MM.1S (cell line): ENCODE measurements at regions not wholly inside any gene's neighbourhood (a gene's known extent, or its start where the extent isn't known, plus 50 kb on each side); places are given as distances from the start of the nearest gene placed in this dataset.

Experiments used
- DNase-seq: peaks from one replicate; pipeline ENCODE4 v3.0.0-alpha.2; 2015
- H2AFZ ChIP-seq: fragments of 300-600 bp; sonication (generic); 2 replicates; pipeline ENCODE4 v1.6.0; 2016; ENCODE audit warnings: antibody characterized with exemption, low read length
- H3F3A ChIP-seq: fragments of 300-600 bp; sonication (generic); 2 replicates; pipeline ENCODE4 v1.6.1; 2016; ENCODE audit warnings: mild to moderate bottlenecking, antibody characterized with exemption, low read length, moderate library complexity, mixed read lengths; ENCODE audit not compliant: insufficient read depth
- H3K27ac ChIP-seq: fragments of 300-600 bp; sonication (generic); 2 replicates; pipeline ENCODE4 v1.5.1; 2016; ENCODE audit warnings: mild to moderate bottlenecking, low read length
- H3K27me3 ChIP-seq: fragments of 300-600 bp; sonication (generic); replicated peaks from 2 replicates; pipeline ENCODE4 v1.6.0; 2016; ENCODE audit warnings: low read length; ENCODE audit not compliant: insufficient read depth
- H3K36me3 ChIP-seq: fragments of 300-600 bp; sonication (generic); replicated peaks from 2 replicates; pipeline ENCODE4 v1.6.1; 2016; ENCODE audit warnings: mild to moderate bottlenecking, low read length, mixed read lengths; ENCODE audit not compliant: insufficient read depth
- H3K4me1 ChIP-seq: fragments of 300-600 bp; sonication (generic); 2 replicates; pipeline ENCODE4 v1.6.1; 2016; ENCODE audit warnings: low read length, mixed read lengths
- H3K4me2 ChIP-seq: fragments of 300-600 bp; sonication (generic); 2 replicates; pipeline ENCODE4 v1.6.0; 2016; ENCODE audit warnings: low read depth, low read length
- H3K4me3 ChIP-seq: fragments of 300-600 bp; sonication (generic); 2 replicates; pipeline ENCODE4 v1.5.1; 2016; ENCODE audit warnings: low read length, mixed read lengths
- H3K79me2 ChIP-seq: fragments of 300-600 bp; sonication (generic); 2 replicates; pipeline ENCODE4 v1.6.1; 2016; ENCODE audit warnings: mixed run types, low read length, mixed read lengths
- H3K9ac ChIP-seq: fragments of 300-600 bp; sonication (generic); 2 replicates; pipeline ENCODE4 v1.6.1; 2016; ENCODE audit warnings: low read length, mixed read lengths
- H3K9me2 ChIP-seq: fragments of 300-600 bp; sonication (generic); replicated peaks from 2 replicates; pipeline ENCODE4 v1.6.1; 2016; ENCODE audit warnings: mild to moderate bottlenecking, low read length, mixed read lengths; ENCODE audit not compliant: insufficient read depth
- H3K9me3 ChIP-seq: fragments of 300-600 bp; sonication (generic); replicated peaks from 2 replicates; pipeline ENCODE4 v1.6.1; 2016; ENCODE audit warnings: mild to moderate bottlenecking, low read length, mixed read lengths; ENCODE audit not compliant: insufficient read depth
- H4K20me1 ChIP-seq: fragments of 300-600 bp; sonication (generic); 2 replicates; pipeline ENCODE4 v1.6.1; 2016; ENCODE audit warnings: mild to moderate bottlenecking, low read length, moderate library complexity, mixed read lengths; ENCODE audit not compliant: insufficient read depth
- EZH2 ChIP-seq: fragments of 300-600 bp; sonication (generic); optimal IDR thresholded peaks from 2 replicates; pipeline ENCODE3; 2017; ENCODE audit warnings: low read depth, mild to moderate bottlenecking, antibody characterized with exemption, low read length, mixed read lengths
- EZH2phosphoT487 ChIP-seq: fragments of 300-600 bp; sonication (generic); IDR thresholded peaks from 2 replicates; pipeline ENCODE4 v1.6.1; 2018; ENCODE audit warnings: antibody characterized with exemption, low read length
- TF ChIP-seq, protein P1 (sequence below): fragments of 300-600 bp; sonication (generic); IDR thresholded peaks from 2 replicates; pipeline ENCODE4 v1.5.1; 2016; ENCODE audit warnings: antibody characterized with exemption, low read length, mixed read lengths

DNA sequence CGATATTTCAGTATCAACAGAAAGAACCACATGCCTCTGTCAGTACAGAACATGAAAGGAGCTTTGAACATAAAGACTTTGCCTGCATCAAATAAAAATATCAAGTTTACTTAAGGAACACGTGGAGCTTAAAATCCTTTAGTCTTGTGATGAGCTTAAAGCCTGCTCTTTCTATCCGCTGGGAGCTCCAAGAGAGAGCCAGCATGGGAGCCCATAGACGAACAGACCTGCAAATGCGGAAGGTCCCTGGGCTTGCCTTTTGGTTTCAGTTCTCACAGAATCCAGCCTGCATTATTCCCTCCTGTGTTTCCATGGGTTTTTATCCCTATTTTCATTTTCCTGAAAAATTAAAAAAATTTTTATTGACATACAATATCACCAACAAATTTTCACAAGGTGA, 530.6 kb upstream of the RGMA start:
- DNase-seq, result no peak
- no peaks in the 10 kb centered on the region for H3K9me2 ChIP-seq
- no peaks in the 10 kb centered on the region for H3F3A ChIP-seq
- no peak overlapping the region for H3K27ac ChIP-seq
- no peaks in the 10 kb centered on the region for H3K4me1 ChIP-seq
- no peak overlapping the region for H3K4me2 ChIP-seq
- H4K20me1 ChIP-seq, result no peaks in the 10 kb centered on the region
- no peaks in the 10 kb centered on the region for H3K9me3 ChIP-seq
- TF ChIP-seq EZH2 (no peak), EZH2phosphoT487 (no peak)
- TF ChIP-seq, protein P1, sequence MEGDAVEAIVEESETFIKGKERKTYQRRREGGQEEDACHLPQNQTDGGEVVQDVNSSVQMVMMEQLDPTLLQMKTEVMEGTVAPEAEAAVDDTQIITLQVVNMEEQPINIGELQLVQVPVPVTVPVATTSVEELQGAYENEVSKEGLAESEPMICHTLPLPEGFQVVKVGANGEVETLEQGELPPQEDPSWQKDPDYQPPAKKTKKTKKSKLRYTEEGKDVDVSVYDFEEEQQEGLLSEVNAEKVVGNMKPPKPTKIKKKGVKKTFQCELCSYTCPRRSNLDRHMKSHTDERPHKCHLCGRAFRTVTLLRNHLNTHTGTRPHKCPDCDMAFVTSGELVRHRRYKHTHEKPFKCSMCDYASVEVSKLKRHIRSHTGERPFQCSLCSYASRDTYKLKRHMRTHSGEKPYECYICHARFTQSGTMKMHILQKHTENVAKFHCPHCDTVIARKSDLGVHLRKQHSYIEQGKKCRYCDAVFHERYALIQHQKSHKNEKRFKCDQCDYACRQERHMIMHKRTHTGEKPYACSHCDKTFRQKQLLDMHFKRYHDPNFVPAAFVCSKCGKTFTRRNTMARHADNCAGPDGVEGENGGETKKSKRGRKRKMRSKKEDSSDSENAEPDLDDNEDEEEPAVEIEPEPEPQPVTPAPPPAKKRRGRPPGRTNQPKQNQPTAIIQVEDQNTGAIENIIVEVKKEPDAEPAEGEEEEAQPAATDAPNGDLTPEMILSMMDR, result no peak
- H3K79me2 ChIP-seq, result no peaks in the 10 kb centered on the region
- H3K36me3 ChIP-seq, result no peaks in the 10 kb centered on the region
- H3K27me3 ChIP-seq, result no peaks in the 10 kb centered on the region
- no peak overlapping the region for H2AFZ ChIP-seq
- no peak overlapping the region for H3K9ac ChIP-seq
- no peak overlapping the region for H3K4me3 ChIP-seq

DNA sequence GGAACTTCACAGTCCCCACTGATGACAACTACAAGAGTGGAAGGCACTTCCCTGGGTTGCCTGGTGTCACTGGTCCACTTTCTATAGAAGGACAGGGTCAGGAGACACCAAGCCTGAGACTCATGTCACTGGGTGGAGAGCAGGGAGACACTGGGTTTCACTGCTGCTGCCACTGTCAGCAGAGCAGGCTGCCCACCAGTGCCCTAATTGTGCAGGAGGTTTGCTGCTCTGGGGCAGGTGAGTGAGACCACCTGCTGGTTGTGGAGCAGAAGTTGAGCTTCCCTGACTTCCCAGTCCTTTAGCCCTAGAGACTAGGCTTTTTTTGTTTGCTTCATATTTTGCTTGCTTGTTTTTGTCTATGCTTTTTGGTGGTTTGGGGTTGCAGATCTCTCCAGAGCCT, 528.4 kb upstream of the RGMA start:
- no peaks in the 10 kb centered on the region for H3K9me2 ChIP-seq
- TF ChIP-seq EZH2, result no peak
- TF ChIP-seq, protein P1, result no peak
- no peak for TF ChIP-seq EZH2phosphoT487
- no peak overlapping the region for H3K27ac ChIP-seq
- no peaks in the 10 kb centered on the region for H3K79me2 ChIP-seq
- H3F3A ChIP-seq, result no peaks in the 10 kb centered on the region
- H3K9ac ChIP-seq, result no peak overlapping the region
- H3K4me1 ChIP-seq, result no peaks in the 10 kb centered on the region
- H3K27me3 ChIP-seq, result no peaks in the 10 kb centered on the region
- no peak overlapping the region for H2AFZ ChIP-seq
- no peaks in the 10 kb centered on the region for H3K9me3 ChIP-seq
- H3K4me3 ChIP-seq, result no peak overlapping the region
- H4K20me1 ChIP-seq, result no peaks in the 10 kb centered on the region
- DNase-seq, result no peak
- no peak overlapping the region for H3K4me2 ChIP-seq
- H3K36me3 ChIP-seq, result no peaks in the 10 kb centered on the region

DNA sequence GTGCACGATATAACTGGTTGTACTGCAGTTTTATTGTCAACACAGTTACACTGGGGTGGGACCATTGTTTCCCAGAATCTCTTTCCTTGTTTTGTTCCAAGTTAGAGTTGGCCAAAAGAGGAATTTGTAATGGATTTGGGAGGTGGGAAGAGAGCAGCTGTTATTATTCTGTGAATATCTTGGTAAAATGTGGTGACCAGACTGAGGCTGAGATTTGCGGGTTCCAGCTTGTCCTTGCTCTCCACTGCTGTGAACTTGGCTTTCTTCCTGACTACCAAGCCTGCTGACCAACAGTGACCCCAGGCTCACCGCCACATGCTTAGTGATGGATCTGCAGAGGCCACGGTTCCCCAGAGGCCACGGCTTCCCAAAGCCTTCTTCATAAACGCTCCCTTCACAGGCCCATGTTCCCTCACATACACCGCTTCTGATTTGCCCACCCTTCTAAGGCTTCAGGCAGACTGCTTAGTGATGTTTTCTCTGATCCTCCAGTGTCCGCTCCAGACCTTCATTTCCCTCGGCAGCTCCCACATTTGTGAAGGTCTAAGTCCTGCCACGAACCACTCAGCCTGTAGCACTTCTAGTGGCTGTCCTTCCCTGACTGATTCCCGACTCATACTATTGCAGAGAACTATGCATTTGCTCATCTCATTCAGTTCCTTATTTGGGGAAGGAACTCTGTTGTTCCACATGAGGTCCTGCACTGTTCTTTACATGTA, 525.5 kb upstream of the RGMA start:
- Histone ChIP-seq H3K4me1 (no peaks in the 10 kb centered on the region), H3K36me3 (no peaks in the 10 kb centered on the region), H3K9me3 (no peaks in the 10 kb centered on the region), H2AFZ (no peak overlapping the region), H3F3A (no peaks in the 10 kb centered on the region), H4K20me1 (no peaks in the 10 kb centered on the region), H3K9me2 (no peaks in the 10 kb centered on the region), H3K4me2 (no peak overlapping the region), H3K79me2 (no peaks in the 10 kb centered on the region), H3K27ac (no peak overlapping the region), H3K9ac (no peak overlapping the region), H3K27me3 (no peaks in the 10 kb centered on the region), H3K4me3 (no peak overlapping the region)
- no peak for TF ChIP-seq EZH2phosphoT487
- TF ChIP-seq EZH2, result no peak
- TF ChIP-seq, protein P1, result no peak
- DNase-seq, result no peak
